Forelimb muscle (tissue), 1 donor: ENCODE measurements at regions not wholly inside any gene's neighbourhood (a gene's known extent, or its start where the extent isn't known, plus 50 kb on each side); places are given as distances from the start of the nearest gene placed in this dataset.

Source experiments
- DNase-seq: peaks from one replicate; pipeline ENCODE4 v3.0.0-alpha.2; 2013; ENCODE audit warnings: low read depth

DNA sequence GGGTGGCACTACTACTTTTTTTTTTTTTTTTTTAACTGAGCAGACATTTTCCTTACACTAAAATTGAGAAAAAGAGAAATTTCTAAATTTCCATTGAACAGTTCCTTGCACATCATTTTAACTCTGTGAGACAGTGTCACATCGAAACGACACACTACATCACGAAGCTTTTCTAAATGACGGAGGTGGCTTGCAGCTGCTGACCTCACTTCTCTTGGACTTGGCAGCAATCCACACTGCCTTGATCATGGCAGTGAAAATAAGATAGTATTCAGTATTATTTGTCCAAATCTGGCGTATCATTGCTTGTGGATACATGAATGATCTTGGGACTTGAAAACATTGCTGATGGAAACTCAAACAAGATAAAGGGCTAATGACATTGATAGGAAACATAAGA, 80.3 kb upstream of the CYYR1 start:
- no peak for DNase-seq

DNA sequence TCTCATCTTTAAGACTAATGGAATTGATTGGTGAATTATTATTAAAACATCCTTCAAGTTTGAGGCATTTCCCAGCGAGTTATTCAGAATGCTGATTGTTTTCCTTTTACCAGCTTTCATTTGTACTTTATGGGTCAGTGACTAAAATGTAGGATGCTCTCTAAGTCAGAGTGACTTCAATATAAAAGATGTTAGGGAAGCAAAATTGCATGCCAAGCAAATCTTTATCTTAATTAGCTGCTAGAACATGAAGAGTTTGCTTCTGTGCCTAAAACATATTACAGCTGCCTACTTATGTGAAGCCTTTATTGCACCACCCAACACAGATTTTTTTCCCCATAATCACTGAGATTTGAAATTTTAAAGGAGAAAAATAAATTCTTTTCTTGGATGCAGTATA, 79.8 kb upstream of the CYYR1 start:
- no peak for DNase-seq

DNA sequence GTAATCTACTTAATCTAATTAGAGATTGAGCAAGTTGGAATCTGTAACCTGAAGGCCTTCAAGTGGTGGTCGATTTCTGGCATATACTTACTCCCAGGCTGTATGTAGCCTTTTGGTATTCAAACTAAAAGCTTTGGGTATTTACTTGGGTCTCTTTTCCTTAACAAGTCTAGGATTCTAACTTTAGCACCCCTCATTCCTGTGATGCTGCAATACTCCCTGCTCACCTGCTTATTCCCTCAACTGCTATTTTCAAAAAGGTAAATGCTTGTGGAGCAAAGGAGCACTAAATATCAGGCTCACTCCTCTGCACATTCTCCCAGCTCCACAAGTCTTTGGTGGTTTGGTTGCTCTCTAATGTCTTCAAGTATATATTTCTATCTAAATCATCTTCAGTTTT, 68.0 kb upstream of the CYYR1 start:
- DNase-seq, result no peak

DNA sequence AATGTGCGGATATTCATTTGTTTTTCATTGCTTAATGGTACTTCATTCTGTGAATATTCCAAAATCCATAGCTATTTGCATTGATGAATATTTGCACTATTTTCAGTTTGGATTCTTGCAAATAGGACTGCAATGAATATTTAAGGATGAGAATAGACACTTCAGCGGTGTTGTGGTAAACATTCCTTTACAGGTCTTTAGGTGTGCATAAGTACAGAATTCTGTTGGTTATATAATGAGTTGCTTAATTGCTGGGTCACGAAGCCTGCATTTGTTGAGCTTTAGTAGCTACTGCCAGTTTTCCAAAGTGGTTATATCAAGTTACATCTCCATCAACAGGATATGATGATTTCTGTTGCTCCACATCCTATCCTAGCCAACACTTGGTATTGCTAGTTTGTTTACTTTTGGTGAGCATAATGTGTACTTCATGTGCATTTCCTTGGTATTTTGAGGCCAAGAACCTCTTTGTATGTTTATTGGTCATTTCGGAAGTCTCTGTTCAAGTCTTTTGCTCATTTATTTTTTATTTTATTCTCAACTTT, 64.2 kb upstream of the CYYR1 start:
- DNase-seq, result no peak

DNA sequence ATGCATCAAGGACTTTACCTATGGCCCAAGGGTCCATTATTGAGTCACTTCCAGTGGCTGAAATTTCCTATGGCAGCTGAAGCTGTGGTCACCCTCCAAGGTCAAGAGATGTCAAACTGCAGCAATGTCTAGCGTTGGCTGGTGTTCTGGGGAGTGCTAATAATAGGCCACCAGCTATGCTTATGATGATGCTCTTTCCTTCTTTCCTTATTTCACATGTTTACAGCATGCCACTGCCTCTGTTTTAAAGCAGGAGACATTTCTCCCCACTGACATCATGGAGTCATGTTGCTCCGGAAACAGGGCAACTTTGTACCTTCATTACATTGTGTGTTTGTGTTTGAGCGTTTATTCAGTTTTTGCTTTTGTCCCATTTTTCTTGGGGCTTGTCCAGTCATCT, 62.6 kb upstream of the CYYR1 start:
- no peak for DNase-seq

DNA sequence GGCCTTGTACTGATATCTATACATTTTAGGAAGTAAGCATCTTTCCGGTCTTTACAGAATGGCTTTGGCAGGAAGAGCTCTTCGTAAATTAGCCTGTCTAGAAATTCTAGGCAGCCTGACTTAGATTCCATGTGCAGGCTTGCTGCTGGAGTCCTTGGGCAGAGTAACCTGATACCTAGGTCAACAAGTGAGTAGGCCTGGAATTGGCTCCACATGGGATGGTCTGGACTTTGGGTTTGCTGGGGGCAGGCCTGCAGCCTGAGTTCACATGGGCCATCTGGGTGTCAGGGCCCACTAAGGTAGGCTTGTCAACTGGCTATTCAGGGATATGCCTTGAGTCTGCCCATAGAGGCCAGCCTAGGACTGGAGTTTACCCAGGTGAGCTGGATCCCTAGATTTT, 59.6 kb upstream of the CYYR1 start:
- DNase-seq, result no peak

DNA sequence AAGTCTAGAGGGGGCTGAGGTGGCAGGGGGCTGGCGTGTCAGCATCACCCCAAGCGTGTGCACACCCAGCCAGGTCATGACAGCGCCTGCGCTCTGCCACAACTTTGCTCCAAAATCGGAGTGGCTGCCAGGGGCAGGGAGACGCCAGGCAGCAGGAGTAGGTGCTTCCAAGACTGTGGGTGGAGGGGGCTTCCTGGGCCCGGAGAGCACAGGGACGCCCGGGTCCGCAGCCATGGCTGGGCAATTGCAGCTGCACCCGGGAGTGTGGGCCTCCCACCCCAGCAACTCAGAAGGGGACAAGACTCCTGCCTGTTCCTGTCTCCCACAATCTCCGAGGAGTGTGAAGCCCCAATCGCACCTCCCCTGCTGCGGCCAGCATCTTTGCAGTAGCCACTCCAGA, 53.1 kb upstream of the CYYR1 start:
- DNase-seq, result no peak

DNA sequence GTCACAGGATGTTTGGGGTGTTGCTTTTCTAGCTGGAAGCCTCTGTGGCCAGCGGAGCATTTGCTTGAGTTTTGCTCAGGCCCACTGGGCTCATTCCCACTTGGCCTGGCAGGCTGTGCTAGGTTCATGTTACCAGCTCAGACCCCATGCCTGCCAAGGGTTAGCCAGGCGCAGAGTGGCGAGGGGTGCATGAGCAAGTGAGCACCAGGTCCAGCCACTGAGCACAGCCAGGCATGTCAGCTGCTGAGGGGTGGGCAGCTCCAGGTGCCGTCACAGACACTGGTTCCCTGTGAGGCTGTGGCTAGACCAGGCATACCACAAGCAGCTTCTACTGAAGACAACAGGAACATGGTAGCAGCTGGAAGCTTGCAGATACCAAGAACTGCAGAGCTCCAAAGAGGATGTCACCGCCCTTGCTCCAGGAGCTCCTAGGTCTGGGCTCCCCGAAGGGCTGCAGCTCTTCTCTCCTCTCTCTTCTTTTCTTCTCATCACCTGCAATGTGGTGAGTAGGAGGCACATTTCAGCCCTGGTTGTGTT, 52.0 kb upstream of the CYYR1 start:
- DNase-seq, result no peak
